ENCODE measurements at regions not wholly inside any gene's neighbourhood (a gene's known extent, or its start where the extent isn't known, plus 50 kb on each side); places are given as distances from the start of the nearest gene placed in this dataset.

- Histone ChIP-seq H3K27me3 (no peaks in the 10 kb centered on the region), H3K9me3 (no peaks in the 10 kb centered on the region), H3K4me1 (no peaks in the 10 kb centered on the region), H3K4me3 (no peak overlapping the region), H3K27ac (no peak overlapping the region), H3K36me3 (no peaks in the 10 kb centered on the region)
- TF ChIP-seq, protein P1, sequence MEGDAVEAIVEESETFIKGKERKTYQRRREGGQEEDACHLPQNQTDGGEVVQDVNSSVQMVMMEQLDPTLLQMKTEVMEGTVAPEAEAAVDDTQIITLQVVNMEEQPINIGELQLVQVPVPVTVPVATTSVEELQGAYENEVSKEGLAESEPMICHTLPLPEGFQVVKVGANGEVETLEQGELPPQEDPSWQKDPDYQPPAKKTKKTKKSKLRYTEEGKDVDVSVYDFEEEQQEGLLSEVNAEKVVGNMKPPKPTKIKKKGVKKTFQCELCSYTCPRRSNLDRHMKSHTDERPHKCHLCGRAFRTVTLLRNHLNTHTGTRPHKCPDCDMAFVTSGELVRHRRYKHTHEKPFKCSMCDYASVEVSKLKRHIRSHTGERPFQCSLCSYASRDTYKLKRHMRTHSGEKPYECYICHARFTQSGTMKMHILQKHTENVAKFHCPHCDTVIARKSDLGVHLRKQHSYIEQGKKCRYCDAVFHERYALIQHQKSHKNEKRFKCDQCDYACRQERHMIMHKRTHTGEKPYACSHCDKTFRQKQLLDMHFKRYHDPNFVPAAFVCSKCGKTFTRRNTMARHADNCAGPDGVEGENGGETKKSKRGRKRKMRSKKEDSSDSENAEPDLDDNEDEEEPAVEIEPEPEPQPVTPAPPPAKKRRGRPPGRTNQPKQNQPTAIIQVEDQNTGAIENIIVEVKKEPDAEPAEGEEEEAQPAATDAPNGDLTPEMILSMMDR (IDR thresholded peaks at IDR 0.05): no peak
- TF ChIP-seq EP300 (IDR thresholded peaks at IDR 0.05) (no peak), POLR2AphosphoS5 (IDR thresholded peaks at IDR 0.05) (no peak), POLR2A (IDR thresholded peaks at IDR 0.05) (no peak)
- no peak for DNase-seq
- ATAC-seq (ENCODE audit: low FRiP score in 2 of 2): no peak
- 80 to 85% methylated on average over 2 of the region's 2 CpGs for WGBS, 2 donors
Measured at GRCh38 chr2:228649876-228650275, 468.4 kb upstream of the SPHKAP start.

- H3K4me1 ChIP-seq: no peaks in the 10 kb centered on the region
- H3K9me3 ChIP-seq: no peaks in the 10 kb centered on the region
- ATAC-seq (ENCODE audit: low FRiP score in 2 of 2) (no peak), DNase-seq (no peak)
- no peak overlapping the region for H3K4me3 ChIP-seq
- H3K27me3 ChIP-seq: no peaks in the 10 kb centered on the region
- no peak overlapping the region for H3K27ac ChIP-seq
- 62 to 86% methylated on average over 2 of the region's 2 CpGs for WGBS, 2 donors
- H3K36me3 ChIP-seq: no peaks in the 10 kb centered on the region
- TF ChIP-seq, protein P1 (IDR thresholded peaks at IDR 0.05): no peak
- TF ChIP-seq EP300 (IDR thresholded peaks at IDR 0.05) (no peak), POLR2A (IDR thresholded peaks at IDR 0.05) (no peak), POLR2AphosphoS5 (IDR thresholded peaks at IDR 0.05) (no peak)
Measured at GRCh38 chr2:228649447-228649846, 468.0 kb upstream of the SPHKAP start.

DNA sequence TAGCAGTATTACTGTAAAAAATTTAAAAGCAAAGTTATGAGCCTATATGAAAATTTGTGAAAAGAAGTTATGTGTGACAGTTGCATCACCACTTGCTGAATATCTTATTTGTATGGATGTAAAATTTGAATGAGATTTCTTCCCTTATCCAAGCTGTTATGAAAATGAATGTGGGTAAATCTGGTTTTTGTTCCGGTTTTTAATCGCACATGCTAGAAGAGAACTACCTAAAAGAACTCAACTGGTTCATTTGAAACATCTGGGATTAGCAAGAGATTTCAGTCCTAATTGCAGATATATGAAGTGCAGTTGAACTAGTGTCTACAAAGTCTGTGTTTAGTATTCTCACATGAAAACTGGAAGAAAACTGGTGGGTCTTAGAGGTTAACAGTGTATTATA, 467.1 kb upstream of the SPHKAP start:
- no peak for DNase-seq
- TF ChIP-seq EP300 (IDR thresholded peaks at IDR 0.05) (no peak), POLR2AphosphoS5 (IDR thresholded peaks at IDR 0.05) (no peak)
- TF ChIP-seq, protein P1 (IDR thresholded peaks at IDR 0.05): no peak
- H3K27ac ChIP-seq: no peak overlapping the region
- no peaks in the 10 kb centered on the region for H3K36me3 ChIP-seq
- H3K4me3 ChIP-seq: no peak overlapping the region
- ATAC-seq (ENCODE audit: low FRiP score in 2 of 2): no peak
- no peaks in the 10 kb centered on the region for H3K27me3 ChIP-seq
- H3K9me3 ChIP-seq: no peaks in the 10 kb centered on the region
- H3K4me1 ChIP-seq: no peaks in the 10 kb centered on the region
- 94 to 98% methylated on average over 2 of the region's 2 CpGs for WGBS, 2 donors

DNA sequence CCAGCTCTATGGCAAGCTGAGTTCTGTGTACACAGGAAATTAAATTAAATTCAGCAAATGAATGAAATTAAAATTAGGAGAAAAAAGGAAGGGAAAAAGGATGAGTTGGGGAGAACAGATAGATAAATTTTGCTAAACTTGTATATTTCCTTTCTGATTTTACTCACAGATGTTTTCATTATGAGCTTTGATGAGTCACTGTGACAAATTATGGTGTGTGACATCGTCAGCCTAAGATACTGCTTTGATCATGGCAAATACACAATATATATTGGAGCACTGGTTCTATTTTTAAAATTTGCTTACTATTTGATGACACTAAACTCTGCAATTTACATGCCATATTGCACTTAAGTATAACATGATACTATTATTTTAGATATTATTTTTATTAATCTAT, 464.6 kb upstream of the SPHKAP start:
- H3K27me3 ChIP-seq: no peaks in the 10 kb centered on the region
- ATAC-seq (ENCODE audit: low FRiP score in 2 of 2) (no peak), DNase-seq (no peak)
- H3K36me3 ChIP-seq: no peaks in the 10 kb centered on the region
- H3K9me3 ChIP-seq: no peaks in the 10 kb centered on the region
- H3K4me1 ChIP-seq: no peaks in the 10 kb centered on the region
- TF ChIP-seq POLR2AphosphoS5 (IDR thresholded peaks at IDR 0.05) (no peak), POLR2A (IDR thresholded peaks at IDR 0.05) (no peak), EP300 (IDR thresholded peaks at IDR 0.05) (no peak)
- TF ChIP-seq, protein P1 (IDR thresholded peaks at IDR 0.05): no peak
- 66 to 80% methylated on average over 1 of the region's 1 CpG for WGBS, 2 donors
- no peak overlapping the region for H3K27ac ChIP-seq
- H3K4me3 ChIP-seq: no peak overlapping the region

GRCh38 chr2:228644199-228644598, 462.7 kb upstream of the SPHKAP start:
- Histone ChIP-seq H3K9me3 (no peaks in the 10 kb centered on the region), H3K36me3 (no peaks in the 10 kb centered on the region), H3K4me3 (no peak overlapping the region), H3K4me1 (no peaks in the 10 kb centered on the region), H3K27ac (no peak overlapping the region), H3K27me3 (no peaks in the 10 kb centered on the region)
- TF ChIP-seq EP300 (IDR thresholded peaks at IDR 0.05) (no peak), POLR2AphosphoS5 (IDR thresholded peaks at IDR 0.05) (no peak), POLR2A (IDR thresholded peaks at IDR 0.05) (no peak)
- TF ChIP-seq, protein P1 (IDR thresholded peaks at IDR 0.05): no peak
- no peak for DNase-seq
- 60 to 66% methylated on average over 2 of the region's 2 CpGs for WGBS, 2 donors
- ATAC-seq (ENCODE audit: low FRiP score in 2 of 2): no peak
